HCT116 (cell line): ENCODE measurements at regions not wholly inside any gene's neighbourhood (a gene's known extent, or its start where the extent isn't known, plus 50 kb on each side); places are given as distances from the start of the nearest gene placed in this dataset.

Experiments
- ATAC-seq: fragments of 200-7000 bp; cut with Tn5 transposase; 2 replicates; pipeline ENCODE4 v1.9.1; 2020; ENCODE audit warnings: mild to moderate bottlenecking, moderate library complexity
- BruUV-seq: library from RNA; stranded (reverse); fragments of 400-500 nt; replicated peaks from 2 replicates; lab custom pipeline; 2021; lab: Mats Ljungman, UMichigan
- CTCF ChIA-PET: fragments of 300-600 bp; sonication (Branson Sonifier 250); formaldehyde crosslinking; loops from one replicate; lab custom pipeline; 2021; ENCODE audit warnings: antibody characterized with exemption; lab: Charles Lee
- POLR2A ChIA-PET: fragments of 300-600, 350-600 bp; sonication (Branson Sonifier 250); formaldehyde crosslinking; loops from one replicate; lab custom pipeline; 2021; ENCODE audit warnings: antibody characterized with exemption; lab: Charles Lee
- RAD21 ChIA-PET, 2 experiments: fragments of 300-600 bp; sonication (Branson Sonifier 250); formaldehyde crosslinking; loops; one replicate each; lab custom pipeline; 2023; ENCODE audit warnings: low total read pairs in 2 of 2; ENCODE audit not compliant: uncharacterized antibody in 2 of 2, unreplicated experiment in 2 of 2, low non-redundant PET in 1 of 2; lab: Charles Lee
- DNase-seq: peaks from one replicate; pipeline ENCODE4 v3.0.0-alpha.2; 2010; ENCODE audit warnings: low read depth, low spot score
- H2AFZ ChIP-seq: fragments of 200-600 bp; shearing (Covaris generic), sonication (generic); 2 replicates; pipeline ENCODE4 v1.6.1; 2017; ENCODE audit warnings: low read depth, mixed run types, mixed read lengths, antibody characterized with exemption, low read length; ENCODE audit not compliant: poor library complexity, severe bottlenecking
- H3K27ac ChIP-seq: 2 replicates; pipeline ENCODE4 v1.5.1; 2012; ENCODE audit warnings: low read depth, low read length
- H3K27me3 ChIP-seq: fragments of 200-600 bp; sonication (generic); 2 replicates; pipeline ENCODE4 v1.6.1; 2016; ENCODE audit warnings: mixed run types, low read length, mixed read lengths; ENCODE audit not compliant: insufficient read depth
- H3K36me3 ChIP-seq, 2 experiments: fragments of 200-500 bp in 1 of 2; fragments of 200-600 bp in 1 of 2; sonication (Bioruptor generic) in 1 of 2; sonication (generic) in 1 of 2; 2 replicates each; pipeline versions ENCODE4 v1.5.1 to v1.6.1; 2014 to 2016; ENCODE audit warnings: low read length in 2 of 2, inconsistent platforms in 1 of 2, mixed read lengths in 1 of 2, mixed run types in 1 of 2; ENCODE audit not compliant: insufficient read depth in 2 of 2, control insufficient read depth in 1 of 2
- H3K4me1 ChIP-seq, 2 experiments: fragments of 200-600 bp in 1 of 2; sonication (generic) in 1 of 2; 2 replicates each; pipeline versions ENCODE4 v1.5.1 to v1.6.1; 2012 to 2017; ENCODE audit warnings: low read length in 2 of 2, inconsistent platforms in 1 of 2, mild to moderate bottlenecking in 1 of 2, mixed read lengths in 1 of 2, mixed run types in 1 of 2, moderate library complexity in 1 of 2; ENCODE audit not compliant: insufficient read depth in 2 of 2, control insufficient read depth in 1 of 2
- H3K4me2 ChIP-seq: fragments of 200-600 bp; sonication (generic); 2 replicates; pipeline ENCODE4 v1.6.1; 2017; ENCODE audit warnings: mixed run types, low read length, mixed read lengths
- H3K4me3 ChIP-seq, 2 experiments: fragments of 200-600 bp in 1 of 2; sonication (generic) in 1 of 2; replicated peaks in 1 of 2; 2 replicates each; pipeline ENCODE4 v1.5.1; 2011 to 2016; ENCODE audit warnings: low read length in 2 of 2, control low read depth in 1 of 2, low read depth in 1 of 2, mild to moderate bottlenecking in 1 of 2, mixed read lengths in 1 of 2, mixed run types in 1 of 2
- H3K79me2 ChIP-seq: fragments of 200-600 bp; sonication (generic); 2 replicates; pipeline ENCODE4 v1.6.1; 2017; ENCODE audit warnings: mild to moderate bottlenecking, mixed run types, low read length, moderate library complexity, mixed read lengths; ENCODE audit not compliant: insufficient read depth
- H3K9ac ChIP-seq: fragments of 200-600 bp; sonication (generic); 2 replicates; pipeline ENCODE4 v1.6.1; 2016; ENCODE audit warnings: low read length, mixed read lengths
- H3K9me2 ChIP-seq: fragments of 200-600 bp; sonication (generic), shearing (Covaris generic); 2 replicates; pipeline ENCODE4 v1.6.1; 2017; ENCODE audit warnings: mixed run types, mild to moderate bottlenecking, moderate library complexity; ENCODE audit not compliant: insufficient read depth
- H3K9me3 ChIP-seq, 2 experiments: fragments of 200-500 bp in 1 of 2; fragments of 200-600 bp in 1 of 2; sonication (Bioruptor generic) in 1 of 2; sonication (generic) in 1 of 2; 2 replicates each; pipeline ENCODE4 v1.6.1; 2014 to 2017; ENCODE audit warnings: low read length in 2 of 2, mixed read lengths in 2 of 2, inconsistent platforms in 1 of 2, low read depth in 1 of 2, mild to moderate bottlenecking in 1 of 2, mixed run types in 1 of 2, moderate library complexity in 1 of 2; ENCODE audit not compliant: control insufficient read depth in 1 of 2, insufficient read depth in 1 of 2
- H4K20me1 ChIP-seq: fragments of 200-600 bp; sonication (generic), shearing (Covaris generic); 2 replicates; pipeline ENCODE4 v1.6.1; 2017; ENCODE audit warnings: mixed run types, mild to moderate bottlenecking, moderate library complexity; ENCODE audit not compliant: insufficient read depth
- CBX3 ChIP-seq: IDR thresholded peaks from 2 replicates; pipeline ENCODE4 v1.6.1; 2012; ENCODE audit warnings: low read depth
- CEBPB ChIP-seq: IDR thresholded peaks from 2 replicates; pipeline ENCODE4 v1.6.1; 2012; ENCODE audit warnings: low read depth
- EZH2 ChIP-seq: fragments of 200-600 bp; sonication (generic); IDR thresholded peaks from 2 replicates; pipeline ENCODE4 v1.6.1; 2017; ENCODE audit warnings: antibody characterized with exemption, mixed run types
- EZH2phosphoT487 ChIP-seq: fragments of 200-600 bp; IDR thresholded peaks from 2 replicates; pipeline ENCODE4 v1.6.1; 2018; ENCODE audit warnings: antibody characterized with exemption, borderline replicate concordance
- FOSL1 ChIP-seq: IDR thresholded peaks from 2 replicates; pipeline ENCODE4 v1.6.1; 2012; ENCODE audit warnings: low read depth
- POLR2AphosphoS5 ChIP-seq: IDR thresholded peaks from 2 replicates; pipeline ENCODE4 v1.6.1; 2011; ENCODE audit warnings: mild to moderate bottlenecking, low read depth, low read length, moderate library complexity
- RAD21 ChIP-seq: IDR thresholded peaks from 2 replicates; pipeline ENCODE4 v1.6.1; 2012; ENCODE audit warnings: low read depth, mild to moderate bottlenecking
- SIN3A ChIP-seq: IDR thresholded peaks from 2 replicates; pipeline ENCODE4 v1.6.1; 2012; ENCODE audit warnings: low read depth
- SP1 ChIP-seq: IDR thresholded peaks from 2 replicates; pipeline ENCODE4 v1.6.1; 2012; ENCODE audit warnings: low read depth
- SRF ChIP-seq: IDR thresholded peaks from 2 replicates; pipeline ENCODE4 v1.6.1; 2012; ENCODE audit warnings: low read depth
- TCF7L2 ChIP-seq: IDR thresholded peaks from 2 replicates; pipeline ENCODE4 v1.7.0; 2011; ENCODE audit warnings: borderline replicate concordance, inconsistent platforms; ENCODE audit not compliant: insufficient read depth, insufficient read length; ENCODE audit errors: extremely low read depth
- ZNF274 ChIP-seq: fragments of 200-500 bp; sonication (Bioruptor generic); IDR thresholded peaks from 2 replicates; pipeline ENCODE4 v1.6.1; 2014; ENCODE audit warnings: mild to moderate bottlenecking, low read depth, low read length, inconsistent platforms
- intact Hi-C: fragments of 100-400 bp; cut with micrococcal nuclease; formaldehyde crosslinking; loops from 2 replicates; pipeline ENCODE4 v1.10.0; 2022
- TF ChIP-seq, protein P1 (sequence below): IDR thresholded peaks from 2 replicates; pipeline ENCODE4 v1.6.1; 2012; ENCODE audit warnings: low read depth
- TF ChIP-seq, protein P2 (sequence below): IDR thresholded peaks from 2 replicates; pipeline ENCODE4 v1.6.1; 2012

DNA sequence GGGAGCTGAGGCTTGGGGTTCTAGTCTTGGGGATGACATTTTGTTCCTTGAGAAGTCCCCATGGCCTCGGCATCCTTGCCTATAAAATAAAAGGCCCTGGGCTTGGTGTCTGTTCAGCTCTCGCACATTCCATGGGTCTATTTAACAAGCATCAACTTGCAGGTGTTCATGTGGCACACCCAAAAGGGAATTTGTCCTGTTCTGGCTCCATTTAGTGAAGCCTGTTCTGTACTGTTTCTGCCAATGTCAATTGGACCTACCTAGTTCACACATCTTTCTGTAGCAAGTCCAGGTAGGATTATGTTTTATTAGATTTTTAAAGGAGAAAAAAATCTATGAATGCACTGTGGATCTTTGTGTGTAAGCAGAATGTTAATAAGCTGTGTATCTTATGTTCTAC is 262.0 kb downstream of the HIVEP2 start:
- Histone ChIP-seq H3K36me3 (no peaks in the 10 kb centered on the region), H3K27me3 (no peaks in the 10 kb centered on the region), H3K4me1 (no peaks in the 10 kb centered on the region), H3K4me3 (no peak overlapping the region), H3K27ac (no peak overlapping the region), H4K20me1 (no peaks in the 10 kb centered on the region), H2AFZ (no peak overlapping the region), H3K9me2 (no peaks in the 10 kb centered on the region), H3K79me2 (no peaks in the 10 kb centered on the region), H3K4me2 (no peak overlapping the region), H3K9ac (no peak overlapping the region), H3K9me3 (no peaks in the 10 kb centered on the region)
- DNase-seq (no peak), ATAC-seq (no peak)
- POLR2A ChIA-PET = no interaction called here
- RAD21 ChIA-PET = no interaction called here
- CTCF ChIA-PET = no interaction called here
- TF ChIP-seq FOSL1 (no peak), EZH2phosphoT487 (no peak)
- TF ChIP-seq, protein P1, sequence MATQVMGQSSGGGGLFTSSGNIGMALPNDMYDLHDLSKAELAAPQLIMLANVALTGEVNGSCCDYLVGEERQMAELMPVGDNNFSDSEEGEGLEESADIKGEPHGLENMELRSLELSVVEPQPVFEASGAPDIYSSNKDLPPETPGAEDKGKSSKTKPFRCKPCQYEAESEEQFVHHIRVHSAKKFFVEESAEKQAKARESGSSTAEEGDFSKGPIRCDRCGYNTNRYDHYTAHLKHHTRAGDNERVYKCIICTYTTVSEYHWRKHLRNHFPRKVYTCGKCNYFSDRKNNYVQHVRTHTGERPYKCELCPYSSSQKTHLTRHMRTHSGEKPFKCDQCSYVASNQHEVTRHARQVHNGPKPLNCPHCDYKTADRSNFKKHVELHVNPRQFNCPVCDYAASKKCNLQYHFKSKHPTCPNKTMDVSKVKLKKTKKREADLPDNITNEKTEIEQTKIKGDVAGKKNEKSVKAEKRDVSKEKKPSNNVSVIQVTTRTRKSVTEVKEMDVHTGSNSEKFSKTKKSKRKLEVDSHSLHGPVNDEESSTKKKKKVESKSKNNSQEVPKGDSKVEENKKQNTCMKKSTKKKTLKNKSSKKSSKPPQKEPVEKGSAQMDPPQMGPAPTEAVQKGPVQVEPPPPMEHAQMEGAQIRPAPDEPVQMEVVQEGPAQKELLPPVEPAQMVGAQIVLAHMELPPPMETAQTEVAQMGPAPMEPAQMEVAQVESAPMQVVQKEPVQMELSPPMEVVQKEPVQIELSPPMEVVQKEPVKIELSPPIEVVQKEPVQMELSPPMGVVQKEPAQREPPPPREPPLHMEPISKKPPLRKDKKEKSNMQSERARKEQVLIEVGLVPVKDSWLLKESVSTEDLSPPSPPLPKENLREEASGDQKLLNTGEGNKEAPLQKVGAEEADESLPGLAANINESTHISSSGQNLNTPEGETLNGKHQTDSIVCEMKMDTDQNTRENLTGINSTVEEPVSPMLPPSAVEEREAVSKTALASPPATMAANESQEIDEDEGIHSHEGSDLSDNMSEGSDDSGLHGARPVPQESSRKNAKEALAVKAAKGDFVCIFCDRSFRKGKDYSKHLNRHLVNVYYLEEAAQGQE = no peak
- intact Hi-C loops = no loop called here
- no TSS peak for BruUV-seq

DNA sequence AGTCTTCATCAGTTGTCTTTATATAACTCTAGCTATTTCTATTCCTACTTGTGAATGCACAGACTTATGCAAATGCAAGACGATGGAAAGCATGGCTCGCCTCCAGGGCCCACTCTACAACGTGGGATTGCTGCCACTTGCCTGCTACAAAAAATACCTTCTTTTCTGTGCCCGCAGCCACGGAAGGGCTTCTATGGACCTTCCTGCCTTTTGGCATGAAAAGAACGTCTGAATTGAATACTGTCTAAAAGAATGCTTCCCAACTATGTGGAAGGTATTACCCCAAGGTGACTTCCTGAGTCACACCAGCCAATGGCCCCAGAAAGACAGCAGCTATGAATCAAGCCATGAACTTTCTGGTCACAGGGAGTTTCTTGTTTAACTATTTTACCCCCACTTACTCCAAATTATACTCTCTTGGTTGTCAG is 261.2 kb downstream of the HIVEP2 start:
- Histone ChIP-seq H4K20me1 (no peaks in the 10 kb centered on the region), H3K9me2 (no peaks in the 10 kb centered on the region), H3K9ac (no peak overlapping the region), H3K4me2 (no peak overlapping the region), H3K9me3 (no peaks in the 10 kb centered on the region), H2AFZ (no peak overlapping the region), H3K36me3 (no peaks in the 10 kb centered on the region), H3K27ac (no peak overlapping the region), H3K4me1 (no peaks in the 10 kb centered on the region), H3K79me2 (no peaks in the 10 kb centered on the region), H3K27me3 (no peaks in the 10 kb centered on the region), H3K4me3 (no peak overlapping the region)
- BruUV-seq = no TSS peak
- ChIA-PET RAD21 (no interaction called here), POLR2A (no interaction called here), CTCF (no interaction called here)
- intact Hi-C loops = no loop called here
- no peak for ATAC-seq
- DNase-seq = no peak
- no peak for TF ChIP-seq SRF
- TF ChIP-seq CEBPB = no peak
- no peak for TF ChIP-seq EZH2
- TF ChIP-seq POLR2AphosphoS5 = no peak
- no peak for TF ChIP-seq EZH2phosphoT487
- no peak for TF ChIP-seq TCF7L2
- TF ChIP-seq SP1 = no peak
- no peak for TF ChIP-seq ZNF274
- TF ChIP-seq FOSL1 = no peak
- TF ChIP-seq, protein P2, sequence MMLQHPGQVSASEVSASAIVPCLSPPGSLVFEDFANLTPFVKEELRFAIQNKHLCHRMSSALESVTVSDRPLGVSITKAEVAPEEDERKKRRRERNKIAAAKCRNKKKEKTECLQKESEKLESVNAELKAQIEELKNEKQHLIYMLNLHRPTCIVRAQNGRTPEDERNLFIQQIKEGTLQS = no peak
- TF ChIP-seq SIN3A = no peak
- TF ChIP-seq RAD21 = no peak
- TF ChIP-seq CBX3 = no peak
- TF ChIP-seq, protein P1 = no peak
